ENCODE measurements at regions not wholly inside any gene's neighbourhood (a gene's known extent, or its start where the extent isn't known, plus 50 kb on each side); places are given as distances from the start of the nearest gene placed in this dataset.

- Histone ChIP-seq H3K36me3 (ENCODE audit: insufficient read depth, low read depth, low read length) (no peaks in the 10 kb centered on the region), H3K9ac (ENCODE audit: low read depth, low read length) (no peak overlapping the region), H3K27me3 (ENCODE audit: insufficient read depth, low read length) (no peaks in the 10 kb centered on the region), H3K27ac (ENCODE audit: low read length) (no peak overlapping the region), H3K9me3 (ENCODE audit: insufficient read depth, low read depth, low read length) (no peaks in the 10 kb centered on the region), H3K4me1 (ENCODE audit: insufficient read depth, low read length) (no peaks in the 10 kb centered on the region), H3K4me3 (ENCODE audit: low read length) (no peak overlapping the region)
Measured at GRCh38 chr9:73347123-73347522, 195.5 kb downstream of the ANXA1 start.

- no peak overlapping the region for H3K9ac ChIP-seq (ENCODE audit: low read depth, low read length)
- no peaks in the 10 kb centered on the region for H3K4me1 ChIP-seq (ENCODE audit: insufficient read depth, low read length)
- no peaks in the 10 kb centered on the region for H3K9me3 ChIP-seq (ENCODE audit: insufficient read depth, low read depth, low read length)
- H3K27me3 ChIP-seq (ENCODE audit: insufficient read depth, low read length) = no peaks in the 10 kb centered on the region
- no peak overlapping the region for H3K27ac ChIP-seq (ENCODE audit: low read length)
- H3K4me3 ChIP-seq (ENCODE audit: low read length) = no peak overlapping the region
- H3K36me3 ChIP-seq (ENCODE audit: insufficient read depth, low read depth, low read length) = no peaks in the 10 kb centered on the region
Measured at GRCh38 chr9:73347720-73348119, 196.1 kb downstream of the ANXA1 start.

GRCh38 chr9:73348471-73348870, 196.8 kb downstream of the ANXA1 start:
- no peak overlapping the region for H3K27ac ChIP-seq (ENCODE audit: low read length)
- no peaks in the 10 kb centered on the region for H3K36me3 ChIP-seq (ENCODE audit: insufficient read depth, low read depth, low read length)
- no peaks in the 10 kb centered on the region for H3K9me3 ChIP-seq (ENCODE audit: insufficient read depth, low read depth, low read length)
- no peaks in the 10 kb centered on the region for H3K4me1 ChIP-seq (ENCODE audit: insufficient read depth, low read length)
- no peaks in the 10 kb centered on the region for H3K27me3 ChIP-seq (ENCODE audit: insufficient read depth, low read length)
- no peak overlapping the region for H3K4me3 ChIP-seq (ENCODE audit: low read length)
- no peak overlapping the region for H3K9ac ChIP-seq (ENCODE audit: low read depth, low read length)

- no peaks in the 10 kb centered on the region for H3K27me3 ChIP-seq (ENCODE audit: insufficient read depth, low read length)
- H3K36me3 ChIP-seq (ENCODE audit: insufficient read depth, low read depth, low read length) = no peaks in the 10 kb centered on the region
- no peaks in the 10 kb centered on the region for H3K9me3 ChIP-seq (ENCODE audit: insufficient read depth, low read depth, low read length)
- no peak overlapping the region for H3K27ac ChIP-seq (ENCODE audit: low read length)
- no peaks in the 10 kb centered on the region for H3K4me1 ChIP-seq (ENCODE audit: insufficient read depth, low read length)
- no peak overlapping the region for H3K4me3 ChIP-seq (ENCODE audit: low read length)
- no peak overlapping the region for H3K9ac ChIP-seq (ENCODE audit: low read depth, low read length)
Measured at GRCh38 chr9:73349476-73349875, 197.8 kb downstream of the ANXA1 start.

GRCh38 chr9:73357607-73358006, 205.9 kb downstream of the ANXA1 start:
- no peak overlapping the region for H3K9ac ChIP-seq (ENCODE audit: low read depth, low read length)
- H3K9me3 ChIP-seq (ENCODE audit: insufficient read depth, low read depth, low read length) = no peaks in the 10 kb centered on the region
- no peaks in the 10 kb centered on the region for H3K4me1 ChIP-seq (ENCODE audit: insufficient read depth, low read length)
- H3K27me3 ChIP-seq (ENCODE audit: insufficient read depth, low read length) = no peaks in the 10 kb centered on the region
- H3K27ac ChIP-seq (ENCODE audit: low read length) = no peak overlapping the region
- H3K36me3 ChIP-seq (ENCODE audit: insufficient read depth, low read depth, low read length) = no peaks in the 10 kb centered on the region
- no peak overlapping the region for H3K4me3 ChIP-seq (ENCODE audit: low read length)

GRCh38 chr9:73370053-73370452, 218.4 kb downstream of the ANXA1 start:
- H3K36me3 ChIP-seq (ENCODE audit: insufficient read depth, low read depth, low read length) = no peaks in the 10 kb centered on the region
- H3K4me1 ChIP-seq (ENCODE audit: insufficient read depth, low read length) = no peaks in the 10 kb centered on the region
- no peaks in the 10 kb centered on the region for H3K27me3 ChIP-seq (ENCODE audit: insufficient read depth, low read length)
- H3K9me3 ChIP-seq (ENCODE audit: insufficient read depth, low read depth, low read length) = no peaks in the 10 kb centered on the region
- H3K4me3 ChIP-seq (ENCODE audit: low read length) = no peak overlapping the region
- no peak overlapping the region for H3K27ac ChIP-seq (ENCODE audit: low read length)
- no peak overlapping the region for H3K9ac ChIP-seq (ENCODE audit: low read depth, low read length)

GRCh38 chr9:73371801-73372200, 220.1 kb downstream of the ANXA1 start:
- H3K4me1 ChIP-seq (ENCODE audit: insufficient read depth, low read length) = no peaks in the 10 kb centered on the region
- no peaks in the 10 kb centered on the region for H3K27me3 ChIP-seq (ENCODE audit: insufficient read depth, low read length)
- H3K9ac ChIP-seq (ENCODE audit: low read depth, low read length) = no peak overlapping the region
- no peak overlapping the region for H3K4me3 ChIP-seq (ENCODE audit: low read length)
- no peaks in the 10 kb centered on the region for H3K36me3 ChIP-seq (ENCODE audit: insufficient read depth, low read depth, low read length)
- no peak overlapping the region for H3K27ac ChIP-seq (ENCODE audit: low read length)
- no peaks in the 10 kb centered on the region for H3K9me3 ChIP-seq (ENCODE audit: insufficient read depth, low read depth, low read length)

GRCh38 chr9:73380411-73380810, 228.7 kb downstream of the ANXA1 start:
- no peak overlapping the region for H3K27ac ChIP-seq (ENCODE audit: low read length)
- H3K27me3 ChIP-seq (ENCODE audit: insufficient read depth, low read length) = no peaks in the 10 kb centered on the region
- H3K4me3 ChIP-seq (ENCODE audit: low read length) = no peak overlapping the region
- H3K36me3 ChIP-seq (ENCODE audit: insufficient read depth, low read depth, low read length) = no peaks in the 10 kb centered on the region
- H3K9ac ChIP-seq (ENCODE audit: low read depth, low read length) = no peak overlapping the region
- H3K9me3 ChIP-seq (ENCODE audit: insufficient read depth, low read depth, low read length) = no peaks in the 10 kb centered on the region
- no peaks in the 10 kb centered on the region for H3K4me1 ChIP-seq (ENCODE audit: insufficient read depth, low read length)

- no peaks in the 10 kb centered on the region for H3K27me3 ChIP-seq (ENCODE audit: insufficient read depth, low read length)
- H3K4me3 ChIP-seq (ENCODE audit: low read length) = no peak overlapping the region
- no peaks in the 10 kb centered on the region for H3K36me3 ChIP-seq (ENCODE audit: insufficient read depth, low read depth, low read length)
- H3K9ac ChIP-seq (ENCODE audit: low read depth, low read length) = no peak overlapping the region
- no peaks in the 10 kb centered on the region for H3K4me1 ChIP-seq (ENCODE audit: insufficient read depth, low read length)
- no peak overlapping the region for H3K27ac ChIP-seq (ENCODE audit: low read length)
- no peaks in the 10 kb centered on the region for H3K9me3 ChIP-seq (ENCODE audit: insufficient read depth, low read depth, low read length)
Measured at GRCh38 chr9:73402081-73403028, 250.7 kb downstream of the ANXA1 start.

- no peaks in the 10 kb centered on the region for H3K9me3 ChIP-seq (ENCODE audit: insufficient read depth, low read depth, low read length)
- H3K36me3 ChIP-seq (ENCODE audit: insufficient read depth, low read depth, low read length) = no peaks in the 10 kb centered on the region
- no peaks in the 10 kb centered on the region; the same call in 1 of the 2 replicates for H3K4me1 ChIP-seq (ENCODE audit: insufficient read depth, low read length)
- no peak overlapping the region for H3K4me3 ChIP-seq (ENCODE audit: low read length)
- H3K9ac ChIP-seq (ENCODE audit: low read depth, low read length) = no peak overlapping the region
- H3K27ac ChIP-seq (ENCODE audit: low read length) = no peak overlapping the region
- no peaks in the 10 kb centered on the region for H3K27me3 ChIP-seq (ENCODE audit: insufficient read depth, low read length)
Measured at GRCh38 chr9:73411494-73411893, 259.8 kb downstream of the ANXA1 start.

GRCh38 chr9:73412874-73413273, 261.2 kb downstream of the ANXA1 start:
- no peak overlapping the region for H3K9ac ChIP-seq (ENCODE audit: low read depth, low read length)
- no peaks in the 10 kb centered on the region for H3K36me3 ChIP-seq (ENCODE audit: insufficient read depth, low read depth, low read length)
- H3K27ac ChIP-seq (ENCODE audit: low read length) = no peak overlapping the region
- H3K4me3 ChIP-seq (ENCODE audit: low read length) = no peak overlapping the region
- no peaks in the 10 kb centered on the region; the same call in 1 of the 2 replicates for H3K4me1 ChIP-seq (ENCODE audit: insufficient read depth, low read length)
- no peaks in the 10 kb centered on the region for H3K9me3 ChIP-seq (ENCODE audit: insufficient read depth, low read depth, low read length)
- H3K27me3 ChIP-seq (ENCODE audit: insufficient read depth, low read length) = no peaks in the 10 kb centered on the region

- Histone ChIP-seq H3K27ac (ENCODE audit: low read length) (no peak overlapping the region), H3K9me3 (ENCODE audit: insufficient read depth, low read depth, low read length) (no peaks in the 10 kb centered on the region), H3K27me3 (ENCODE audit: insufficient read depth, low read length) (no peaks in the 10 kb centered on the region), H3K4me1 (ENCODE audit: insufficient read depth, low read length) (no peaks in the 10 kb centered on the region), H3K36me3 (ENCODE audit: insufficient read depth, low read depth, low read length) (no peaks in the 10 kb centered on the region), H3K9ac (ENCODE audit: low read depth, low read length) (no peak overlapping the region), H3K4me3 (ENCODE audit: low read length) (no peak overlapping the region)
Measured at GRCh38 chr9:73423891-73424290, 272.2 kb downstream of the ANXA1 start.

Data from iPS-20b (cell line).